ENCODE measurements at regions not wholly inside any gene's neighbourhood (a gene's known extent, or its start where the extent isn't known, plus 50 kb on each side); places are given as distances from the start of the nearest gene placed in this dataset.

- TF ChIP-seq CTCF (IDR thresholded peaks at IDR 0.05 in 4 of 5, conservative IDR thresholded peaks at IDR 0.05 in 1 of 5) (no peak), POLR2A (IDR thresholded peaks at IDR 0.05) (no peak)
- H3K4me1 ChIP-seq = no peaks in the 10 kb centered on the region
- ATAC-seq = no peak
- H3K36me3 ChIP-seq = no peaks in the 10 kb centered on the region
- no peaks in the 10 kb centered on the region for H3K27me3 ChIP-seq
- H3K9me3 ChIP-seq = no peaks in the 10 kb centered on the region
- no peak overlapping the region for H3K27ac ChIP-seq
- in situ Hi-C loops (cut with MboI; ENCODE audit: low sequenced_read_pairs in 4 of 4) = no loop called here
- DNase-seq = no peak
- no peak overlapping the region for H3K4me3 ChIP-seq
- intact Hi-C loops (cut with DNase I; ENCODE audit: low total_unique reads) = no loop called here
Measured at GRCh38 chr6:164419099-164419498, 890.3 kb downstream of the C6orf118 start.

- no peak for DNase-seq
- no peaks in the 10 kb centered on the region for H3K4me1 ChIP-seq
- no peaks in the 10 kb centered on the region for H3K9me3 ChIP-seq
- no peak overlapping the region for H3K4me3 ChIP-seq
- H3K36me3 ChIP-seq = no peaks in the 10 kb centered on the region
- ATAC-seq = no peak
- TF ChIP-seq CTCF (IDR thresholded peaks at IDR 0.05 in 4 of 5, conservative IDR thresholded peaks at IDR 0.05 in 1 of 5) (no peak), POLR2A (IDR thresholded peaks at IDR 0.05) (no peak)
- intact Hi-C loops (cut with DNase I; ENCODE audit: low total_unique reads) (no loop called here), in situ Hi-C loops (cut with MboI; ENCODE audit: low sequenced_read_pairs in 4 of 4) (no loop called here)
- no peaks in the 10 kb centered on the region for H3K27me3 ChIP-seq
- H3K27ac ChIP-seq = no peak overlapping the region
Measured at GRCh38 chr6:164418262-164418588, 891.2 kb downstream of the C6orf118 start.

- no peak for ATAC-seq
Measured at GRCh38 chr6:164417537-164418261, 891.7 kb downstream of the C6orf118 start.

GRCh38 chr6:164415832-164416563, 893.4 kb downstream of the C6orf118 start:
- in situ Hi-C loops (cut with MboI; ENCODE audit: low sequenced_read_pairs in 4 of 4) = no loop called here
- intact Hi-C loops (cut with DNase I; ENCODE audit: low total_unique reads) = no loop called here

More at GRCh38 chr6:164417537-164418261, 891.7 kb downstream of the C6orf118 start:
- Histone ChIP-seq H3K9me3 (no peaks in the 10 kb centered on the region), H3K36me3 (no peaks in the 10 kb centered on the region), H3K4me3 (no peak overlapping the region), H3K27ac (no peak overlapping the region), H3K4me1 (no peaks in the 10 kb centered on the region), H3K27me3 (no peaks in the 10 kb centered on the region)
- in situ Hi-C loops (cut with MboI; ENCODE audit: low sequenced_read_pairs in 4 of 4) (no loop called here), intact Hi-C loops (cut with DNase I; ENCODE audit: low total_unique reads) (no loop called here)
- TF ChIP-seq CTCF (IDR thresholded peaks at IDR 0.05 in 4 of 5, conservative IDR thresholded peaks at IDR 0.05 in 1 of 5) = no peak
- no peak for TF ChIP-seq POLR2A (IDR thresholded peaks at IDR 0.05)
- DNase-seq = no peak

More at GRCh38 chr6:164415832-164416563, 893.4 kb downstream of the C6orf118 start:
- Histone ChIP-seq H3K9me3 (no peaks in the 10 kb centered on the region), H3K36me3 (no peaks in the 10 kb centered on the region), H3K4me1 (no peaks in the 10 kb centered on the region), H3K4me3 (peak overlapping the region in 2 of 4 donors; percentile 1 to 12), H3K27me3 (no peaks in the 10 kb centered on the region), H3K27ac (peak overlapping the region; percentile 19 to 48 (median 34))
- DNase-seq (no peak), ATAC-seq (no peak)
- TF ChIP-seq CTCF (IDR thresholded peaks at IDR 0.05 in 4 of 5, conservative IDR thresholded peaks at IDR 0.05 in 1 of 5) (no peak), POLR2A (IDR thresholded peaks at IDR 0.05) (no peak)

All from gastrocnemius medialis (tissue), 4 donors.